ENCODE measurements at regions not wholly inside any gene's neighbourhood (a gene's known extent, or its start where the extent isn't known, plus 50 kb on each side); places are given as distances from the start of the nearest gene placed in this dataset.
A peak's percentile ranks its signal among the peaks of the same experiment; 100 is the strongest.

GRCh38 chr5:37989884-37990283 is 150.0 kb upstream of the GDNF start:
- H3K4me3 ChIP-seq (ENCODE audit: low read depth, low read length), result no peak overlapping the region
- DNase-seq (ENCODE audit: low read depth), result no peak
- TF ChIP-seq CTCF (IDR thresholded peaks at IDR 0.05; ENCODE audit: insufficient read depth, low read length), result no peak

- no peak for TF ChIP-seq CTCF (IDR thresholded peaks at IDR 0.05; ENCODE audit: insufficient read depth, low read length)
- no peak for DNase-seq (ENCODE audit: low read depth)
- H3K4me3 ChIP-seq (ENCODE audit: low read depth, low read length), result no peak overlapping the region
Observed at GRCh38 chr5:37988454-37989046, 148.7 kb upstream of the GDNF start.

GRCh38 chr5:37984300-37984699 is 144.5 kb upstream of the GDNF start:
- DNase-seq (ENCODE audit: low read depth), result no peak
- no peak overlapping the region for H3K4me3 ChIP-seq (ENCODE audit: low read depth, low read length)
- no peak for TF ChIP-seq CTCF (IDR thresholded peaks at IDR 0.05; ENCODE audit: insufficient read depth, low read length)

- DNase-seq (ENCODE audit: low read depth), result no peak
- no peak for TF ChIP-seq CTCF (IDR thresholded peaks at IDR 0.05; ENCODE audit: insufficient read depth, low read length)
Observed at GRCh38 chr5:37983463-37983862, 143.6 kb upstream of the GDNF start.

GRCh38 chr5:37979559-37979958 is 139.7 kb upstream of the GDNF start:
- H3K4me3 ChIP-seq (ENCODE audit: low read depth, low read length), result no peak overlapping the region
- TF ChIP-seq CTCF (IDR thresholded peaks at IDR 0.05; ENCODE audit: insufficient read depth, low read length), result no peak
- DNase-seq (ENCODE audit: low read depth), result no peak

More at GRCh38 chr5:37983463-37983862, 143.6 kb upstream of the GDNF start:
- no peak overlapping the region for H3K4me3 ChIP-seq (ENCODE audit: low read depth, low read length)

- TF ChIP-seq CTCF (IDR thresholded peaks at IDR 0.05; ENCODE audit: insufficient read depth, low read length), result no peak
- DNase-seq (ENCODE audit: low read depth), result peak; percentile 2
- no peak overlapping the region for H3K4me3 ChIP-seq (ENCODE audit: low read depth, low read length)
Observed at GRCh38 chr5:37975531-37975930, 135.7 kb upstream of the GDNF start.

GRCh38 chr5:37971483-37972024 is 131.7 kb upstream of the GDNF start:
- DNase-seq (ENCODE audit: low read depth), result no peak
- no peak overlapping the region for H3K4me3 ChIP-seq (ENCODE audit: low read depth, low read length)
- no peak for TF ChIP-seq CTCF (IDR thresholded peaks at IDR 0.05; ENCODE audit: insufficient read depth, low read length)

All from fibroblast of the aortic adventitia (primary cell).